Stimulated activated CD4-positive, alpha-beta T cell treated with anti-CD3 and anti-CD28 coated beads, Interleukin-2, amount 100 ng/mL, for 24 hours (primary cell): ENCODE measurements at regions not wholly inside any gene's neighbourhood (a gene's known extent, or its start where the extent isn't known, plus 50 kb on each side); places are given as distances from the start of the nearest gene placed in this dataset.

Source experiments
- DNase-seq, 2 donors: peaks; one replicate each; pipeline ENCODE4 v3.0.0-alpha.2; 2020

- no peak for DNase-seq
These were observed 489.9 kb upstream of the CDH5 start for GRCh38 chr16:65876624-65877023.

GRCh38 chr16:65876056-65876408 is 490.5 kb upstream of the CDH5 start:
- DNase-seq, result no peak

GRCh38 chr16:65875381-65876055 is 491.0 kb upstream of the CDH5 start:
- no peak for DNase-seq

- DNase-seq, result no peak
These were observed 497.2 kb upstream of the CDH5 start for GRCh38 chr16:65869261-65869660.

GRCh38 chr16:65867276-65867960 is 499.1 kb upstream of the CDH5 start:
- DNase-seq, result no peak

- no peak for DNase-seq
These were observed 503.3 kb upstream of the CDH5 start for GRCh38 chr16:65863236-65863635.

GRCh38 chr16:65861131-65861731 is 505.3 kb upstream of the CDH5 start:
- DNase-seq, result no peak

- DNase-seq, result no peak
These were observed 511.0 kb upstream of the CDH5 start for GRCh38 chr16:65855171-65856145.

- DNase-seq, result no peak
These were observed 520.3 kb upstream of the CDH5 start for GRCh38 chr16:65846210-65846602.

GRCh38 chr16:65845466-65846209 is 520.9 kb upstream of the CDH5 start:
- DNase-seq, result no peak

GRCh38 chr16:65843941-65844340 is 522.5 kb upstream of the CDH5 start:
- no peak for DNase-seq

GRCh38 chr16:65842067-65842466 is 524.4 kb upstream of the CDH5 start:
- no peak for DNase-seq

- no peak for DNase-seq
These were observed 528.5 kb upstream of the CDH5 start for GRCh38 chr16:65838001-65838400.

- no peak for DNase-seq
These were observed 529.0 kb upstream of the CDH5 start for GRCh38 chr16:65837464-65837863.

- DNase-seq, result no peak
These were observed 531.8 kb upstream of the CDH5 start for GRCh38 chr16:65834688-65835087.

- DNase-seq, result no peak
These were observed 533.2 kb upstream of the CDH5 start for GRCh38 chr16:65833171-65833871.

GRCh38 chr16:65832679-65833078 is 533.8 kb upstream of the CDH5 start:
- no peak for DNase-seq

GRCh38 chr16:65831903-65832666 is 534.4 kb upstream of the CDH5 start:
- no peak for DNase-seq

- no peak for DNase-seq
These were observed 537.4 kb upstream of the CDH5 start for GRCh38 chr16:65829076-65829475.

GRCh38 chr16:65828296-65828695 is 538.2 kb upstream of the CDH5 start:
- no peak for DNase-seq

- no peak for DNase-seq
These were observed 539.3 kb upstream of the CDH5 start for GRCh38 chr16:65827231-65827630.
